ENCODE measurements at regions not wholly inside any gene's neighbourhood (a gene's known extent, or its start where the extent isn't known, plus 50 kb on each side); places are given as distances from the start of the nearest gene placed in this dataset.

DNA sequence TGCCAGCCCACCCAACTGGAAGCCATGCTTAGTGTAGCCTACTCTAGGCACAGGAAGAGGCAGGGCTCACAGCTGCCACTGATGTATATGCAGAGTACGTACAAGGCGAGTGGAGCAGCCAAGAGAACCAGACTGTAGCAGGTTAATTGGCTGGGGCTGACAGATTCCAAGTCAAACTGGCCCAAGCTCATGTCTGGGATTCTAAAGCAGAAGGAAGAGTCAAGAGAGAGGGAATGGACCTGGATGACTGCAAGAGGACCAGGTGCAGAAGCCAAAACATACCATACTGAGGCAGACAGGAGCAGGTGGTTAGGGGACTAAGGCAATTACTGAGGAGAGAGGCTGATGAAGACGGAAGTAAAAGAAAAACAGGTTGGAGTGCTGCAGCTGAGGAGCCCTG lies 51.3 kb upstream of the LRRN2 start:
- peak; percentile 40 for DNase-seq

DNA sequence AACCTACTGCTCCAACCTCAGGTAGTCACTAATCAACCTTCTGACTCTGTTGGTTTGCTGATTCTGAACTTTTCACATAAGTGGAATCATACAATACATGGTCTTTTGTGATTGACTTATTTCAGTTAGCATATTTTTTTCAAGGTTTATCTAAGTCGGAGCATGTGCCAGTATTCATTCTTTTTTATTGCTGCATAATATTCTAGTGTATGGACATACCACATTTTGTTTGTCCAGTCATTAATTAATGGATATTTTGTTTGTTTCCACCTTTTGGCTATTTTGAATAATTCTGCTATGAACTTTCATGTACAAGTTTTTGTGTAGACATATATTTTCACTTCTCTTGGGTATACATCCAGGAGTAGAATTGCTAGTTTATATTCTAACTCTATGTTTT lies 53.0 kb upstream of the LRRN2 start:
- no peak for DNase-seq

- no peak for DNase-seq
Observed at GRCh38 chr1:204740354-204740753, 54.8 kb upstream of the LRRN2 start.

DNA sequence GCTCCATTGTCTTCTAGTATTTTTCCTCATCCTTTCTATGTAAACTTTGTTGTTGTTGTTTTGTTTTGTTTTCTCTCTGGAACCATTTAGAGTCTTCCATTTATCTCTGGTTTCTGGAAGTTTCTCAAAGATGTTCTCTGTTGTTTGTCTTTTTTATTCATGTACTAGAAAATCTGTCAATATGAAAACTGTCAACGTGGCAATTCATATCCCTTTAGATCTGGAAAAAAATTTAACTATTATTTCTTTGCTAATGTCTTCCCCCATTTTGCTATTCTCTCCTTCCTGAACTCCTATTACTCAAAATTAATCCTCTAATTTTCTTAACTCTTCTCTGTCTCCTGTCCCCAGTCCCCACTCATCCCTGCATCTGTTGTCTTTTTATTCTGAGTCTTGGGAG lies 55.9 kb upstream of the LRRN2 start:
- no peak for DNase-seq

DNA sequence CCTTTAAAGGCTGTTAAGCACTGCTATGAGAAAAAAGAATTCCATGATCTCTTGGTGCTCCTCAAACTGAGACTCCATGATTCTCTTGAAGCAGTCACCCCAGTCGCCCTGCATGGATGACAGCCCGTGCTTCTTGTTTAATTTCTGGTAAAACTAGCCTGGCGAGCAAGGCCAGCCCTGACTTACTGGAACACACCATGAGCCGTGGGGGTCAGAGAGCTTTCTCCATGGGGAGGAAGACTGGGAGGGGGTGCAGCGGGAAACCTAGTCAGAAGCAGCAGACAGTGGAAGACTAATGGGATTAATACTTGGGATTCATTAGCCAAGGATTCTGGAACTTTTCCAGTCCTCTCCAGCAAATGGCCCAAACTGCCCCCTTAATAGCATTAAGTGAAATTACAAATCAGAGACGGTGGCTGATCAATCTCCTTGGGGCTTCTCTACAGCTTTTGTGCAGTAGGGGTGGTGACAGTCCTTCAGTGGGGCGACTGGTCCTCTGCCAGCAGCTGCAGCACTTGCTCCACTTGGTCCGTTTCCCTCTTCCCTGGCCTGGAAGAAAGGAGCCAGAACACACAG lies 57.2 kb upstream of the LRRN2 start:
- DNase-seq = peak; percentile 14

- no peak for DNase-seq
Observed at GRCh38 chr1:204744107-204744779, 58.7 kb upstream of the LRRN2 start.

DNA sequence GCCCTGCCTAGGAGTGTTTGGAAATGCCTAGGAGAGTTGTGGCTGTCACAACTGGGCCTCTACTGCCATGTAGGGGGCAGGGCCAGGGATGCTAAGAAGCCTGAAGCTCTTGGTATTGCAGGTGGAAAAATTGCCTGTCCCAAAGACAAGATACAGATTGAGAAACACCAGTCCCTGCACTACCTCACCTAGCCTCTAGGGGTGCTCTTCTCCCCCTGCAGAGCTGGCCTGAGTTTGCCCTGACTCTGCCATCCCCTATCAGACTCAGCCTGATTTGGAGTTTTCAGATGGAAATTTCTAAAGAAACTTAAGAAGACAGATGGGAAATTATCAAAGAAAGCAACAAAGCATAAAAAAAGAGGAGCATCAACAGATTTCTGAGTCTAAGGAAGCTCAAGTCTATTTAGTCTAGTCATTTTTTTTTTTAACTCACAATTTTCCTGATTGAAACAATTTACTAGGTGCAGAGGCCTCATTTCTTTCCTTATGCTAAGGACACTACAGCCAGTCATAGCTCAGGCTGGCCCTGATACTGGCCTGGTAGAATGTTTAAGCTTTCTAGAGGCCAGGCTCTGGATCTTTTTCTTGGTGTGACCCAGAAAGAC lies 61.4 kb upstream of the LRRN2 start:
- DNase-seq = no peak

- DNase-seq = no peak
Observed at GRCh38 chr1:204751480-204751879, 65.9 kb upstream of the LRRN2 start.

- no peak for DNase-seq
Observed at GRCh38 chr1:204751883-204752687, 66.5 kb upstream of the LRRN2 start.

- no peak for DNase-seq
Observed at GRCh38 chr1:204752688-204753040, 67.1 kb upstream of the LRRN2 start.

- DNase-seq = no peak
Observed at GRCh38 chr1:204754821-204755220, 69.3 kb upstream of the LRRN2 start.

DNA sequence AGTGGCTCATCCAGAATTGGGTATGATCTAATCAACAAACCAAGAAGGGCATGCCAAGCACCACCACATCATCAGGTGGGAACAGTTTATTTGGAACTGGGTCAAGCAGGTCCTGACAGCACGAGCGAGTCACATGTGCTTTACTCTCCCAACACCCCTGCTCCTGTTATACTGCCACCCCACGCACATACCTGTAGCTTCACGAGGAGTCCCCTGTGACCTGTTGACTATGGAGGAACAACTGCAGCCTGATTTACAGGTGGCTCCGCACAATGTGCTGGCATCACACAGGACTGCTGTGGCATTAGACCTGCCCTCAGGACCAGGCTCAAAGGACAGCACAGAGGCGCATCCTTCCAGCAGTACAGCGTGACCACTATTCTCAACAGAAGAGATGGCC lies 70.8 kb upstream of the LRRN2 start:
- DNase-seq = no peak

DNA sequence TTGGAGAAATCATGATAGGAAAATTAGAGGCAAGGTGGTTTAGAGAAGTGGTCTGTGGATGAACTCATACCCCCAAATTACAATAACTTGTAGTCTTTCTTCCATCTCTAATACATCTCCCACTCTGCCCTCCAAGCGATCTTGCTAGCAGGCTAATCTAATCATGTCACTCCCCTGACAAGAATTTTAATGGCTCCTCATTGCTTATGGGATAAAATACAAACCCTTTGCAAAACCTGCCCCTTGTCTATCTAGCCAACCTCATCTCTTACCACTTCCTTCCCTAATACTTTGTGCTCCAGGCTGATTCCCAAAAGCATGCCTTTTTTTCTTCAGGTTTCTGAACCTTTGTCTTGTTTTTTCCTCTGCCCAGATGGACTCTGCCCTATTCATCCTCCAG lies 71.3 kb upstream of the LRRN2 start:
- DNase-seq = no peak

GRCh38 chr1:204758601-204759000 lies 73.1 kb upstream of the LRRN2 start:
- no peak for DNase-seq

DNA sequence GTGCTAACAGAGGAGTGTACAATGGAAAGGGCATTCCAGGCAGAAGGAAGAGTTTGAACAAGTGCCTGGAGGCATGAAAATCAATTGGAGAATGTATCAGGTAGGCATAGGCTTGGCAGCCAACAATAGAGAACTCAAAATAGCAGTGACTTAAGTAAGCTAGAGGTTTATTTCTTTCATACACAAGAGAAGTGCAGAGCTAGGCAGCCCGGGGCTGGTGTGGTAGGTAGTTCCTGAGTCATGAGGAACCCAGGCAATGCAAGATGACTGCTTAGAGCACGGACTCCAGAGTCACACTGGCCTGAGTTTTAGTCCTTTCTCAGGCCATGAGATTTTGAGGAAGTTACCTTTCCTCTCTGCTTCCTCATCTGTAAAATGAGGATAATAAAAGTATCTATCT lies 74.8 kb upstream of the LRRN2 start:
- no peak for DNase-seq

DNA sequence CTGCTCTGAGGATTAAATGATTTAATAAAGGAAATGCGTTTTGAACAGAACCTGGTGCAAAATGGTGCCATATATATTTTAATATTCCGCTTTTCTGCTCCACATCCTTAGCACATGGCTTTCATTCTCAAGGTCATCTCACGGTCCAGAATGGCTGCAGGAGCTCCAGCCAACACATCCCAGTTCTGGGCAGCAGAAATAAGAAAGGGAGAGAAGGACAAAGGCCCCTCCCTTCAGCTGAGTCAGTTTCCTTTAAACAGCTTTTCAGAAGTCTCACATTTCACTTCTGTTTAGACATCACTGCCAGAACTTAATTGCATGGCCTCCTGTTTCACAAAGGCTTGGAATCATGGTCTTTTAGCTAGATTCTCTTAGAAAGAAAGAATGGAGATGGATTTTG lies 75.2 kb upstream of the LRRN2 start:
- DNase-seq = no peak

DNA sequence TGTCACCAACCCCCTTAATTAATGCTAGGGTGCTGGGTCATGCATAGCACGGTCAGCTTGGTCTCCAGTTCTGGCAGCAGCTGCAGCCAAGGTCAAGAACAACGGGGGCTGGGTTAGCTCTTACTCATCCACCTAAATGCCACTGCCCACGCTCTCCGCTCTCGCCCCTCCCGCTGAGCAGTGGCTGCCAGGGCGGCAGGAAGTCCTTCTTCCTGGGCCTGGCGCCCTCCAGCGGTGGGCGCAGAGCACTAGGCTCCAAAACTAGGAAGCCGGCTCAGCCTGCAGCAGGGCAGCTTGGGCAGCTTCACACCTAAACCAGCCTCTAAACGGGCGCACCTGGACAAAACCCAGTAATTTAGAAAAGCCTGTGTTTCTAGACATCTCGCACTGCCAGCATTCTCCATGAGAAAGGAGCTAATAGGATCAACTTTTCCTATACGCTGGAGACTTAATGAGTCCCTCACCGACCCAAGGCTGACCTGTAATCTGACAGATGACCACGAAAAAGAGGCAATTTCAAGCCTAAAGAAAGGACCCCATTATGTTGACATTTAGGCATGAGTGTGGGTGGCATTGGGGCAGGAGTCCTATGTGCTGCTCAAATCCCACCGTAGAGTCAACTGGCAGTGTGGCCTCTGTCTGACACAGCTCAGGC lies 78.4 kb upstream of the LRRN2 start:
- peak; percentile 27 for DNase-seq

GRCh38 chr1:204769997-204770396 lies 84.5 kb upstream of the LRRN2 start:
- no peak for DNase-seq

- DNase-seq = no peak
Observed at GRCh38 chr1:204771358-204771757, 85.8 kb upstream of the LRRN2 start.

DNA sequence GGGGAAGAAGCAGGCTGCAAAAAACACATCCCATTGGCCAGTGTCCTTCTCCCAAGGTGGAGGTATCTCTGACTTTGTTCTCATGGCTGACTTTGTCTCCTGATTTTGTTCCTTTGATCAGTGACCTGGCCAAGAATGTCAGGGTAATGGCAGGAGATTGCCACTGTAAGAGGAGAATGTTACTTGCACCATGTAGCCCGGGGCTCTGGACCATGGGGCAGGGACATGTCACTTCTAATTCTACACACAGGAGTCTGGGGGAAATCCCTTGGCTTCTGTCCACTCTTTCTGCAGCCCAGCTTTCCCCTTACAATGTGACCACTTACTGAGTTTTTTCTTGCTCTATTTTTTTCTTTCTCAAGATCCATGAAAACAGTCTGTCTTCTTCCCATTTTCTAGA lies 87.7 kb upstream of the LRRN2 start:
- no peak for DNase-seq

DNA sequence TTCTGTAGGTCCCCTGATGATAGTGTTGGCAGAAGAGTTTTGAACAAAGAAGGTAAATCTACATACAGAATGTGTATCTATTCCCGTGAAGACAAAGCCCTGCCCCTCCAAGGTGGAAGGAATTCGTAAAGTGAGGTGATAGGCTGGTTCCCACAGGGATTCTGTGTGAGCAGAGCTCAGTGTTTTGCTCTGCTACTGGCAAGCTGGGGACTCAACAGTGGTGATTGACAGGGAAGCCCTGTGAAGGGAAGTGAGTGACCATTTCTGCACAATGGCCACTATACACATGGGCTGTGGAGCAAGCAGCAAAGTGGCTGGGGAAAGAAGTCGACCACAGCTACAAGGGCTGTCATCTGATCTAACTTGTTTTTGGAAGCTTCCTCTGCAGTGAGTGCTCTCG lies 90.0 kb upstream of the LRRN2 start:
- DNase-seq = no peak

DNA sequence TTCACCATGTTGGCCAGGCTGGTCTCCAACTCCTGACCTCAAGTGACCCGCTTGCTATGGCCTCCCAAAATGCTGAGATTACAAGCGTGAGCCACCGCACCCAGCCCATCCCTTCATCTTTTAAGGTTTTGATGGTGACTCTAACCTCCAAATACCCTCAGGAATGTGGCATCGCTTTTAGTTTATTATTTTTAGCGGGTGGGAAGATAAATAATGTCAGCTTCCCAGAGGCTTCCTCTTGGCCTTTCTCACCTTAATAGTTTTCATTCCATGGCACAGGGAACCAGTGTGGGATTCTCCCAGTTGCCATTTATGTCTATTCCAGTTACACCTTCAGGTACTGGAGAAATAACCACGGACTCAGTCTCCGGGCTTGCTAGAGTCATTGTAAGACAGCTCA lies 92.1 kb upstream of the LRRN2 start:
- no peak for DNase-seq

- no peak for DNase-seq
Observed at GRCh38 chr1:204780630-204781029, 90.0 kb upstream of the NFASC start.

All from NCI-H524 treated with DMSO at 0.1 percent for 48 hours (cell line).